GM21529 (cell line): ENCODE measurements at regions not wholly inside any gene's neighbourhood (a gene's known extent, or its start where the extent isn't known, plus 50 kb on each side); places are given as distances from the start of the nearest gene placed in this dataset.
A peak's percentile ranks its signal among the peaks of the same experiment; 100 is the strongest.

Source experiments
- ATAC-seq: cut with Tn5 transposase; IDR thresholded peaks from one replicate; pipeline ENCODE4 v1.9.1; 2021; ENCODE audit not compliant: unreplicated experiment

GRCh38 chr5:7955476-7955875 lies 86.5 kb downstream of the MTRR start:
- no peak for ATAC-seq

GRCh38 chr5:7957329-7957728 lies 88.4 kb downstream of the MTRR start:
- no peak for ATAC-seq

- ATAC-seq = no peak
These were observed 91.2 kb downstream of the MTRR start for GRCh38 chr5:7960142-7960541.

- ATAC-seq = no peak
These were observed 92.6 kb downstream of the MTRR start for GRCh38 chr5:7961540-7961939.

- peak; percentile 93 for ATAC-seq
These were observed 101.9 kb downstream of the MTRR start for GRCh38 chr5:7970816-7971215.

GRCh38 chr5:7976411-7977190 lies 107.7 kb downstream of the MTRR start:
- ATAC-seq = no peak

GRCh38 chr5:7978114-7978513 lies 109.2 kb downstream of the MTRR start:
- no peak for ATAC-seq

DNA sequence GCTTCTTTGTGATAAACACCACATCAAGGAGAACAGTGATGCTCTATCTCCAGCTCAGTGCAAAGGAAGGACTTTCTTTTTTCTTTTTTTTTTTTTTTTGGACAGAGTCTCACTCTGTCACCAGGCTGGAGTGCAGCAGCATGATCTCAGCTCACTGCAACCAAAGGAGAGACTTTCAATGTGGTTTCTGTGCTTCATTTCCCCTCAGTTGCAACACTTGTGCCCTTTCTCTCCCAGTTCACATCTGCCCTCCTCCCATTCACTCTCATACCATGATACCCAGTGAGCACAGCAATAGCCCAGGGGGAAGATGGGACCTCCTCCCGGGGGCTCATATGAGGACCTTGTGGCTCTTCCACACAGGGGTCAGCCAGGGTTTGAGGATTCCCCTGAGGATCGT lies 110.0 kb downstream of the MTRR start:
- no peak for ATAC-seq

DNA sequence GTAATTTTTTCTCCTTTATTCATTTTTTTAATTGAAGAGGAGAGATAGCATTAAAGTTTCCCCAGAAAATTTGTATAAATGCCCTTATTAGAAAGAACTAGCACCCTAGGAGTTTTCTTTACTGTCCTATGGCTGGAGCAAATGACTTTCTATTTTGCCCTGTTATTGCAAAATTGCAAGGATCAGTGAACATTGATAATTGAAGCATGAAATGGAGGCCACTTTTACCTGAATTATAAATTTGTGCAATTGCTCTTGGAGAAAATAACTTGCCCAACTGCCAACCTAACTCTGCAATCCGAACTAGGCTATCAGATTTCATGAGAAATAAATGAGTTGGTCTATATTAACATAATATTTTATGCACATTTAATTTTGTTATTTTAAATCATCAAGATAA lies 111.9 kb downstream of the MTRR start:
- ATAC-seq = no peak

DNA sequence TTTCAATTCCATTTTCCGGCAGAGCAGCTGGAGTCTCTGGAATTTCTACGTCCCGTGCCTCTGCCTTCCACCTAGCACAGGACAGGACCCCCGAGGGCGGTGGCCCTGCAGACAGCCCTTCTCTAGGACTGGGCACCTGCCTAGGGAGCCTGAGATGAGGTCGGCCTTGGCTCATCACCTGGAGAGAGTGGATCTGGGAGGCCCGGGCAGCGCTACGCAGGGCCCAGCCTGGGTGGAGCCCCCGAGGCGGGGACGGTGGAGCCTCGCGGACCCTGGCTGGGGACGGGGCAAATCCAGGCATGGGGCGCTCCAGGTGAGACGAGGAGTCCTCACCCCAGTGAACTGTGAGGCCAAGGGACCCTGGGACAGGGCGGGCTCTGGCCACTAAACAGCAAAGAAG lies 114.5 kb downstream of the MTRR start:
- ATAC-seq = no peak

DNA sequence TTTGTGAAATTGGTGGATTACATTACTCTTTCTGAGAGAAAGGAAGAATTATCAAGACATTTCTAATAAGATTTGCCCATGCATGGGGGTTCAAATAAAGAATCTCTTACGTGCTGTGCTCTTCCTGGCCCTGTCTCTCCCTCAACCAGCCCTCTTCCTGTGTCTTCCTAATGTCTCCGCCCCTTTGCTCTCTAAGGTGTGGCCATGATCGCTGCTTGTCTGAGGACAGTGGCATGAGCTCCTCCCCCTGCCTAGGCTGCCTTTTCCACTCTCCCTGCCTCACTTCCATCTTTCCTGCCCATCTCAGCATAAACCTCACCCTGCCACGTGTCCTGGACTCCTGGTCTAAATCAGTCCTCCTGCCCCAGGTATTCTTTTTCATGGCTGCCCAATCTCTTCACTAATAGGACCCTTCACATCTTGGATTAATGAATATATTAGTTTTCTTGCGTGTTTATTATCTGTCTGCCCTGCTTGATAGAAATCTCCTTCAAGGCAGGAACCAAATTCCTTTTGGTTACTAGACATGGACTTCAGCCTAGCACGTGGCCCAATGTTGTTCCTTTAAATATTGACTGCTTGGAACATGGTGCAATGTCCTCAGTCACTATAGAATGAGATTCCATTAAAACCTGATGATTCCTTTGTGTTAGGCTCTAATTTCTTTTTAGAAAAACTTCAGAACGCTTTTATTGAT lies 122.3 kb downstream of the MTRR start:
- no peak for ATAC-seq

- ATAC-seq = no peak
These were observed 126.8 kb downstream of the MTRR start for GRCh38 chr5:7995688-7996294.

GRCh38 chr5:8005416-8005815 lies 136.5 kb downstream of the MTRR start:
- ATAC-seq = no peak

DNA sequence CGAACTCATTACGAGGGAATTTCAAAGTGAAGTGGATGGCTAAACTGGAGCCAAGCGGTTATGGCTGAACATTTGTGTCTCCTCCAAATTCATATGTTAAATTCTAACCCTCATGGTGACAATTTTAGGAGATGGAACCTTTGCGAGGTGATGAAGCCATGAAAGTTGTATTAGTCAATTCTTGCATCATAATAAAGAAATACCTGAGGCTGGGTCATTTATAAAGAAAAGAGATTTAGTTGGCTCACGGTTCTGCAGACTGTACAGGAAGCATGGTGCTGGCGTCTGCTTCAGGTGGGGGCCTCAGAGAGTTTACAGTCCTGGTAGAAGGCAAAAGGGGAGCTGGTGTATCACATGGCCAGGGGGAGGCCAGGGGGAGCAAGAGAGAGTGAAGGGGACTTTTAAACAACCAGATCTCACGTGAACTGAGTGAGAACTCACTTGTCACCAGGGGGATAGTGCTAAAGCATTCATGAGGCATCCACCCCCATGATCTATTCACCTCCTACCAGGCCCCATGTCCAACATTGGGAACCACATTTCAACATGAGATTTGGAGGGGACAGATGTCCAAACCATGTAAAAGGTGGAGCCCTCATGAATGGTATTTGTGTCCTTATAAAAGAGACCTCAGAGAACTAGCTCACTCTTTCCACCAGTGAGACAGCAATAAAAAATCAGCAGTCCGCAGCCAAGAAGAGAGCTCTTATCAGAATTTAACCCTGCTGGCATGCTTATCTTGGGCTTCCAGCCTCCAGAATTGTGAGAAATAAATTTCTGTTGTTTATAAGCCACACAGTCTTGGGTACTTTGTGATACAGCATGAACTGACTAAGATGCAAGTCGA lies 143.4 kb downstream of the MTRR start:
- no peak for ATAC-seq

DNA sequence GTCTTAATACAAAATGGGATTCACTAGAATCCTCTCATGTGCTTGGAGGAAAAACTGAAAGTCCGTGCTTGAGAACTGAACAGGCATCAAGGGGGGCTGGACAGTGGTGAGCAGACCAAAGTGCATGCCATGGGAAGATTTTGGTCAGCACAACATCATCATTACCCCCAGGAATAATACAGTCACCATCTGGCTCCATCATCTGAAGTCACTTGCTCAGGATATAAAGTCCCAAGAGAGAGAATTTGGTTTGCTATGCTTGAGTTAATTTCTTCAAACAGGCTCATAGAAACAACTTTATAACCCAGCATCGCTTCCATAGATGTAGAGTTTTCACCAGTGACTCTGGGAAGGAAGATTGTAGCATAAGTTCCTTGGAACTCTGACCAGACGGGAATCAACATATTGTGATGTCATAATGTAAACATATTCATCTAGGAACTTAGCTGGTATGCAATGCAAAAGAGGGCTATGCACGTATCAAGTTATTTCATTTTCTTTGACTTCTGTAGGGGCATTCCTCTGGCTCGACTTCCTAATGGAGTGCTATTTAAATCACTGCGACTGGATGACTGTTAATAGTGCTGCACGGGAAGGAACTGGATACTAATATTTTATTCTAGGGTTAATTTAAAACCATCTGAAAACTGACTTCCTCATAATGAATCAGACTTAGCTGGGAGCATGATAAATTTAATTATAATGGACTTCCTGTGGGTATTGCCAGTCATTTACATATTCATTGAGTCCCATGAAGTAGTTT lies 145.2 kb downstream of the MTRR start:
- ATAC-seq = no peak

GRCh38 chr5:8019719-8020218 lies 150.8 kb downstream of the MTRR start:
- ATAC-seq = no peak

DNA sequence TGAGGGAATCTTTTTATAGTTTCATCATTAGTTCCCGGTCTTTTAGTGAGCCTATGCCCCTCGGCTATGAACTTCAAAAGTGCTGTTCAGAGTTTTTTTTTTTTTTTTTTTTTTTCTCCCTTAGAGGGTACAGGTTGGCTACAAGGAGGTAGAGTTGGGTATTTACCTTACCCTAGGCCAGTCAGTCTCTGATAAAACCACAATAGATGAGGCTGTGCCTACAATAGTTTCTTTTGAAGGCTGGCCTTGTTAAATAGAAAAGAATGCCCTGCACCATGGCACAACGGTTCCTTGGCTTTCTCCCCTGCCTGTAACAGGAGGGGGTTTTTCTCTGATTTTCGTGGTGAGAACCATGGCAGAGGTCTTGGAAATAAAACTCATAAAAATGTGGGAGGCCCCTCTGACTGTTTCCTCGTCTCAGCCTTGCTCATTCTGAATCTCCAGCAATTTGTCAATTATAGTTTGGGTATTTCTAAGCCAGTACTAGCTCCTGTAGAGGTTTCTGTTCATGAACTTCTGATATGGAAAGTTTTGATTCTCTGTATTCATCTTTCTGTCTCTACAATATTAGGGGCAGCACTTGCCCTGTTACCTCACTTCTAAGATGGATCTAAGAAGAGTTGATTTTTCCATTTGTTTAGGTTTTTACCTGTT lies 152.0 kb downstream of the MTRR start:
- ATAC-seq = no peak

- ATAC-seq = no peak
These were observed 159.3 kb downstream of the MTRR start for GRCh38 chr5:8028243-8028642.

- ATAC-seq = no peak
These were observed 164.3 kb downstream of the MTRR start for GRCh38 chr5:8033261-8033660.

DNA sequence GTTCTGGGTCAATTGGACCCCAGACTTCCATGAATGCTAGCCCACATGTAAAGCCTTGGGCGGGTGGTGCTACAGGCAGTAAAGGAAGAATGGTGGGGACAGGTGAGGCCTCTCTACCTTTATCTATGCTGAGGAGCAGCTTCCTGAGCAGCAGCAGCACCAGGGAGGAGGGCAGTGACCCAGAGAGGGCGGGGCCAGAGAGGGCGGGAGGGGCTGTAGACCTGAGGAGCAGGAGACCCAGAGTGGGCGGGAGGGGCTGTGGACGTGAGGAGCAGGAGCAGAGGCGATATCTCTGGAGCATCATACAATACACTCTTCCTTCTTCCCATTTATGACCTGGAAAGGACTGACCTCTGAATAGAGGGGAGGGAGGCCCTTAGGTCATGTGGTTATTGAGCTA lies 165.9 kb downstream of the MTRR start:
- ATAC-seq = no peak
